GM12891 (cell line): ENCODE measurements at regions not wholly inside any gene's neighbourhood (a gene's known extent, or its start where the extent isn't known, plus 50 kb on each side); places are given as distances from the start of the nearest gene placed in this dataset.

Experiments used
- POLR2A ChIP-seq: IDR thresholded peaks from 2 replicates; pipeline ENCODE4 v1.6.1; 2011; ENCODE audit warnings: low read depth, low read length, control low read depth
- POLR2AphosphoS5 ChIP-seq: IDR thresholded peaks from 2 replicates; pipeline ENCODE4 v1.6.1; 2011; ENCODE audit warnings: low read depth, low read length, control low read depth
- TAF1 ChIP-seq: IDR thresholded peaks from 2 replicates; pipeline ENCODE4 v1.6.1; 2011; ENCODE audit warnings: low read depth, low read length, control low read depth

DNA sequence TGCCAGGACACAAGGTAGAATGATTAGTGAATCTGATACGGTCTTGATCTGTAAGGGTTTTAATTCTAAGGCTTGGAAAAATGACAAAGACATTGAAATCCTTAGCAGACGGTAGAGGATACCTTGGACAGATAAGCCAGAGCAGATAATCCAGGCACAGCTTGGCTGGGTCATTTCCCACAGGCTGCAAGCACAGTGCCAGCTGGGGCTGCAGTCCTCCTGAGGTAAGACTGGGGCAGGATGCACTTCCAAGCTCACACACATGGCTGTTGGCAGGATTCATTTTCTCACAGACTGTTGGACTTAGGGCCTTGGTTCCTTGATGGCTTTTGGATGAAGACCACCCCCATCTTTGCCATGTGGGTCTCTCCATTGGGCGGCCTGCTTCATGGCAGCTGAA lies 63.2 kb upstream of the BMPER start:
- no peak for TF ChIP-seq POLR2AphosphoS5
- no peak for TF ChIP-seq POLR2A
- no peak for TF ChIP-seq TAF1
